Keratinocyte (primary cell): ENCODE measurements at regions not wholly inside any gene's neighbourhood (a gene's known extent, or its start where the extent isn't known, plus 50 kb on each side); places are given as distances from the start of the nearest gene placed in this dataset.

Experiments used
- DNase-seq: peaks from one replicate; pipeline ENCODE4 v3.0.0-alpha.2; 2011; ENCODE audit warnings: low read depth, missing footprints, low spot score
- FAIRE-seq: peaks from 2 replicates; lab custom pipeline; 2011; peaks lifted over from hg19 to GRCh38; lab: Jason Lieb, UNC
- H2AFZ ChIP-seq: 2 replicates; pipeline ENCODE4 v1.6.0; 2012; ENCODE audit warnings: low read length, control low read depth, inconsistent platforms; ENCODE audit not compliant: control insufficient read depth
- H3K27ac ChIP-seq: 2 replicates; pipeline ENCODE4 v1.5.1; 2011; ENCODE audit warnings: low read length; ENCODE audit not compliant: control insufficient read depth, insufficient read depth
- H3K27me3 ChIP-seq: 3 replicates; pipeline ENCODE4 v1.6.0; 2011; ENCODE audit warnings: low read length; ENCODE audit not compliant: control insufficient read depth, insufficient read depth; ENCODE audit errors: extremely low read depth
- H3K36me3 ChIP-seq, 2 experiments: 2 replicates in 1 of 2; 3 replicates in 1 of 2; pipeline ENCODE4 v1.5.1; 2011; ENCODE audit warnings: low read length in 2 of 2, mild to moderate bottlenecking in 1 of 2; ENCODE audit not compliant: control insufficient read depth in 2 of 2, insufficient read depth in 2 of 2; ENCODE audit errors: extremely low read depth in 1 of 2
- H3K4me1 ChIP-seq: 3 replicates; pipeline ENCODE4 v1.5.1; 2011; ENCODE audit warnings: low read length; ENCODE audit not compliant: control insufficient read depth, insufficient read depth; ENCODE audit errors: extremely low read depth
- H3K4me2 ChIP-seq: 3 replicates; pipeline ENCODE4 v1.6.0; 2011; ENCODE audit warnings: low read depth, low read length; ENCODE audit not compliant: control insufficient read depth, insufficient read depth; ENCODE audit errors: extremely low read depth
- H3K4me3 ChIP-seq, 3 experiments: fragments of 200-600 bp in 1 of 3; sonication (generic) in 1 of 3; 2 replicates in 2 of 3; 3 replicates in 1 of 3; pipeline ENCODE4 v1.5.1; 2011 to 2016; ENCODE audit warnings: low read length in 3 of 3, mild to moderate bottlenecking in 3 of 3, control low read depth in 2 of 3, inconsistent platforms in 1 of 3, low read depth in 1 of 3, mixed read lengths in 1 of 3, mixed run types in 1 of 3, moderate library complexity in 1 of 3; ENCODE audit not compliant: control insufficient read depth in 2 of 3, insufficient read depth in 2 of 3; ENCODE audit errors: extremely low read depth in 1 of 3
- H3K79me2 ChIP-seq: 2 replicates; pipeline ENCODE4 v1.6.0; 2012; ENCODE audit warnings: low read length; ENCODE audit not compliant: control insufficient read depth, insufficient read depth
- H3K9ac ChIP-seq: 3 replicates; pipeline ENCODE4 v1.6.0; 2011; ENCODE audit warnings: low read length; ENCODE audit not compliant: control insufficient read depth, insufficient read depth; ENCODE audit errors: extremely low read depth
- H3K9me1 ChIP-seq: 3 replicates; pipeline ENCODE4 v1.6.0; 2011; ENCODE audit warnings: low read length; ENCODE audit not compliant: control insufficient read depth, insufficient read depth; ENCODE audit errors: extremely low read depth
- H3K9me3 ChIP-seq: 2 replicates; pipeline ENCODE4 v1.5.1; 2012; ENCODE audit warnings: low read depth, low read length; ENCODE audit not compliant: control insufficient read depth
- H4K20me1 ChIP-seq: 3 replicates; pipeline ENCODE4 v1.6.0; 2011; ENCODE audit warnings: low read length; ENCODE audit not compliant: control insufficient read depth, insufficient read depth; ENCODE audit errors: extremely low read depth
- EZH2 ChIP-seq: IDR thresholded peaks from one replicate; pipeline ENCODE4 v1.6.1; 2012; ENCODE audit warnings: inconsistent platforms, mild to moderate bottlenecking, low read length, moderate library complexity
- dilution Hi-C: fragments of 300-500 bp; cut with MboI; formaldehyde crosslinking; loops from one replicate; pipeline ENCODE4 v1.7.0; 2020; ENCODE audit warnings: low sequenced_read_pairs; ENCODE audit not compliant: extremely low pct_ligation_motif_present
- TF ChIP-seq, protein P1 (sequence below), 3 experiments: IDR thresholded peaks in 1 of 3; conservative IDR thresholded peaks in 1 of 3; optimal IDR thresholded peaks in 1 of 3; 2 replicates in 2 of 3; 3 replicates in 1 of 3; pipeline versions ENCODE3 to v1.5.1; 2011; ENCODE audit warnings: low read length in 3 of 3, mild to moderate bottlenecking in 3 of 3, moderate library complexity in 2 of 3, control low read depth in 1 of 3, inconsistent platforms in 1 of 3; ENCODE audit not compliant: insufficient read depth in 2 of 3; ENCODE audit errors: extremely low read depth in 1 of 3

DNA sequence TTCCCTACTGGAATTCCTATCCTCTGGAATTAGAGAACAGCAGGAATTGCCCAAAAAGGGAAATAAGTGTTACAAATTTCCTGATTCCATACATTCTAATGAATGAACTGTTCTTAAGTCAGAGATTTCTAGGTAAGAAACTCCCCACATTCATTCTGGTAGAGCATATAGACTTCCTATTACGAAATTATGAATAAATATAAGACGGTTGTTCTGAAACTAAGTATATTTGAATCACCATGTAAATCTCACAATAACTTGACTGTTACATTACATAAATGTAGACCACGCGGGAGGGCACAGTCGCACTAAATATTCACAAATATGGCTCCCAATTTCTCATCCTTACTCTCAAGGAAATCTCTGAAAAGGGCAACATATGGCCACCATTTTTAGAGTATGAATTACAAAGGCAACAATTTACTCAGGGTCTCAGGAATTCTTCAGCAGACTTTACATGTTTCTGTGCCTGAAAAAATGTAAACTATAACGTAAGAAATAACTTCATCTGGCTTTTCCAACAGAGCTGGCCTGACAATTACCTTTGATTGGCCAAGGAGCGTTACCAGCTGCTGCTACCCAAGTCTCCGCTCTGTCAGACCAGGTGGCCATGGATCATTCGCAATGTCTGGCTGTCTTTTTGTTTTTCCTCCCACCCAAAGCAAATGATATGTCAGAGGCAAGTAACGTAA, 115.8 kb downstream of the MPP7 start:
- no peaks in the 10 kb centered on the region for H3K79me2 ChIP-seq
- H2AFZ ChIP-seq = no peak overlapping the region
- H3K4me3 ChIP-seq = no peak overlapping the region
- H3K9me3 ChIP-seq = no peaks in the 10 kb centered on the region
- H3K4me2 ChIP-seq = no peak overlapping the region
- no peak overlapping the region for H3K27ac ChIP-seq
- no peak for TF ChIP-seq EZH2
- TF ChIP-seq, protein P1, sequence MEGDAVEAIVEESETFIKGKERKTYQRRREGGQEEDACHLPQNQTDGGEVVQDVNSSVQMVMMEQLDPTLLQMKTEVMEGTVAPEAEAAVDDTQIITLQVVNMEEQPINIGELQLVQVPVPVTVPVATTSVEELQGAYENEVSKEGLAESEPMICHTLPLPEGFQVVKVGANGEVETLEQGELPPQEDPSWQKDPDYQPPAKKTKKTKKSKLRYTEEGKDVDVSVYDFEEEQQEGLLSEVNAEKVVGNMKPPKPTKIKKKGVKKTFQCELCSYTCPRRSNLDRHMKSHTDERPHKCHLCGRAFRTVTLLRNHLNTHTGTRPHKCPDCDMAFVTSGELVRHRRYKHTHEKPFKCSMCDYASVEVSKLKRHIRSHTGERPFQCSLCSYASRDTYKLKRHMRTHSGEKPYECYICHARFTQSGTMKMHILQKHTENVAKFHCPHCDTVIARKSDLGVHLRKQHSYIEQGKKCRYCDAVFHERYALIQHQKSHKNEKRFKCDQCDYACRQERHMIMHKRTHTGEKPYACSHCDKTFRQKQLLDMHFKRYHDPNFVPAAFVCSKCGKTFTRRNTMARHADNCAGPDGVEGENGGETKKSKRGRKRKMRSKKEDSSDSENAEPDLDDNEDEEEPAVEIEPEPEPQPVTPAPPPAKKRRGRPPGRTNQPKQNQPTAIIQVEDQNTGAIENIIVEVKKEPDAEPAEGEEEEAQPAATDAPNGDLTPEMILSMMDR (optimal IDR thresholded peaks at IDR 0.05 in 1 of 3, IDR thresholded peaks at IDR 0.05 in 1 of 3, conservative IDR thresholded peaks at IDR 0.05 in 1 of 3; ENCODE audit: extremely low read depth in 1 of 3, insufficient read depth in 2 of 3, low read length in 3 of 3) = no peak
- no peaks in the 10 kb centered on the region for H3K4me1 ChIP-seq
- dilution Hi-C loops = no loop called here
- H3K9ac ChIP-seq = no peak overlapping the region
- no peak for FAIRE-seq
- no peaks in the 10 kb centered on the region for H3K27me3 ChIP-seq
- no peak for DNase-seq
- no peaks in the 10 kb centered on the region for H3K36me3 ChIP-seq
- H3K9me1 ChIP-seq = no peaks in the 10 kb centered on the region
- no peaks in the 10 kb centered on the region for H4K20me1 ChIP-seq

DNA sequence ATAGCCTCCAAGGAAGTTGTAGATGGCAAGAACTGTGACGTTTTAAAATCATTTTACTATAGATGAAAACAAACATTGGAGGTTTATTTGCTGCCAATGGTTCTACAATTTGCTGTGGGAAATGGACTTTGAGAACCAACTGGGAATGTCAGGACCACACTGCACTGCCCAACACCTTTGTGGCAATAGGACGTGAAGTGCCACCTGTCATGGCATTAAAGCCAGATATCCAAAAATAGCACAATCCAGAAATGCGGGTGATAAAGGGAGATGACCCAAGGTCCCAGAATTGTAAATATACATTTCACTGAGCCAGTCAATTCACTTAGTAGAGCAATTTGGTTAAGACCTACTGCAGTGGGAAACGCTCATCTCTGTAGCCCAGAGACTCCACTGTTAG, 116.4 kb downstream of the MPP7 start:
- Histone ChIP-seq H4K20me1 (no peaks in the 10 kb centered on the region), H3K27ac (no peak overlapping the region), H3K9ac (no peak overlapping the region), H3K9me3 (no peaks in the 10 kb centered on the region), H3K4me1 (no peaks in the 10 kb centered on the region), H3K79me2 (no peaks in the 10 kb centered on the region), H3K9me1 (no peaks in the 10 kb centered on the region), H3K4me2 (no peak overlapping the region), H3K36me3 (no peaks in the 10 kb centered on the region), H3K27me3 (no peaks in the 10 kb centered on the region), H2AFZ (no peak overlapping the region), H3K4me3 (no peak overlapping the region)
- no peak for DNase-seq
- TF ChIP-seq, protein P1 (optimal IDR thresholded peaks at IDR 0.05 in 1 of 3, IDR thresholded peaks at IDR 0.05 in 1 of 3, conservative IDR thresholded peaks at IDR 0.05 in 1 of 3; ENCODE audit: extremely low read depth in 1 of 3, insufficient read depth in 2 of 3, low read length in 3 of 3) = no peak
- dilution Hi-C loops = no loop called here
- FAIRE-seq = no peak
